C4-2B (cell line): ENCODE measurements at regions not wholly inside any gene's neighbourhood (a gene's known extent, or its start where the extent isn't known, plus 50 kb on each side); places are given as distances from the start of the nearest gene placed in this dataset.

Source experiments
- ZFX ChIP-seq: fragments of 450-650 bp; IDR thresholded peaks from 2 replicates; pipeline ENCODE4 v1.6.1; 2017
- TF ChIP-seq, protein P1 (sequence below): fragments of 450-650 bp; conservative IDR thresholded peaks from 2 replicates; pipeline ENCODE4 v1.5.1; 2017; ENCODE audit warnings: mild to moderate bottlenecking

- TF ChIP-seq, protein P1, sequence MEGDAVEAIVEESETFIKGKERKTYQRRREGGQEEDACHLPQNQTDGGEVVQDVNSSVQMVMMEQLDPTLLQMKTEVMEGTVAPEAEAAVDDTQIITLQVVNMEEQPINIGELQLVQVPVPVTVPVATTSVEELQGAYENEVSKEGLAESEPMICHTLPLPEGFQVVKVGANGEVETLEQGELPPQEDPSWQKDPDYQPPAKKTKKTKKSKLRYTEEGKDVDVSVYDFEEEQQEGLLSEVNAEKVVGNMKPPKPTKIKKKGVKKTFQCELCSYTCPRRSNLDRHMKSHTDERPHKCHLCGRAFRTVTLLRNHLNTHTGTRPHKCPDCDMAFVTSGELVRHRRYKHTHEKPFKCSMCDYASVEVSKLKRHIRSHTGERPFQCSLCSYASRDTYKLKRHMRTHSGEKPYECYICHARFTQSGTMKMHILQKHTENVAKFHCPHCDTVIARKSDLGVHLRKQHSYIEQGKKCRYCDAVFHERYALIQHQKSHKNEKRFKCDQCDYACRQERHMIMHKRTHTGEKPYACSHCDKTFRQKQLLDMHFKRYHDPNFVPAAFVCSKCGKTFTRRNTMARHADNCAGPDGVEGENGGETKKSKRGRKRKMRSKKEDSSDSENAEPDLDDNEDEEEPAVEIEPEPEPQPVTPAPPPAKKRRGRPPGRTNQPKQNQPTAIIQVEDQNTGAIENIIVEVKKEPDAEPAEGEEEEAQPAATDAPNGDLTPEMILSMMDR, result no peak
- TF ChIP-seq ZFX, result no peak
These were observed 258.4 kb downstream of the RFC3 start for GRCh38 chr13:34076319-34076718.
